Stimulated activated CD4-positive, alpha-beta T cell treated with anti-CD3 and anti-CD28 coated beads, Interleukin-2, amount 100 ng/mL, for 24 hours (primary cell): ENCODE measurements at regions not wholly inside any gene's neighbourhood (a gene's known extent, or its start where the extent isn't known, plus 50 kb on each side); places are given as distances from the start of the nearest gene placed in this dataset.
"Not testable (repeated sequence)": the region's sequence is repeated elsewhere in the genome, so short reads cannot be mapped to it uniquely, and the experiment has no call there.

ENCODE experiments used
- DNase-seq, 2 donors: peaks; one replicate each; pipeline ENCODE4 v3.0.0-alpha.2; 2020

- no peak for DNase-seq
Observed at GRCh38 chr2:150261691-150262090, 225.8 kb downstream of the RND3 start.

- no peak for DNase-seq
Observed at GRCh38 chr2:150260636-150261035, 226.8 kb downstream of the RND3 start.

DNA sequence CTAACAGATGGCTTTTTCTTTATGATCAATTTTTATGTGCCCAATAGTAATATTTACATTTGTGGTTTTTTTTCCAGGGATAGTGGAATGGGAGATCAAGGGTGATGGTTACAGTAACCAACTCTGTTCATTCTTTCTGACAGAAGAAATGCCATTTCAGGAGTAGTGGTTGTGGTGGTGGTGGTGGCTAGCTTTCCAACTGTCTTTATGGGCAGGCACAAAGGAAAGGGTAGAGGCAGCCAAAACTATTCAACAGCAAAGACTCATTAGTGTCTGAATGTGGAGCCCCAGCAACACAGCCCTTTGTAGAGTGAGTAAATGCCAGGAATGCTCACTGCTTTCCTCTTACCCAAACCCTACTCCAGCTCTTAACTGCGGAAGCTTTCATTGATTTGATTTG lies 227.7 kb downstream of the RND3 start:
- DNase-seq, result no peak

DNA sequence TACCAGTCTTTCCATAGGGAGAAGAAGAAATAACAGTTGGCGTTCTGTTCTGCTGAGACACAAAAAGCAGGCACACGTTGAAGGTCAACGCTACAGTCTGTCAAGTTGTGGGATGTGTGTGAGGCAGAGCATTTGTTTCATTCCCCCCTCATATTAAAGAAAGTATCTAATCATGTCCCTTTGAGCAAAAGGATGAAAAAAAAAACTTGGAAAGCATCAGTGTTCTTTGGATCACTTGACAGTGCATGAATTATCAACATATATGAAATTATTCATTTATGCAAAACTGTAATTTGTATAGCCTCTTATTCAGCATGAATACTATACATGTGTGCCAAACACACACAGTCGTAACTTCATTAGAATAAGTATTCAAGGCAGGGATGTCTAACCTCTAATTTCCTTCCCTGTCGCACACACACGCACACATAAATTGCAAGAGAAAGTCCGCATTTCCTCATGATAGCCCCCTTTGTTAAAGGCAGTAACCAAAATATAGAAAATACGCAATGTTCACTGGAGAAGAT lies 228.6 kb downstream of the RND3 start:
- no peak for DNase-seq

DNA sequence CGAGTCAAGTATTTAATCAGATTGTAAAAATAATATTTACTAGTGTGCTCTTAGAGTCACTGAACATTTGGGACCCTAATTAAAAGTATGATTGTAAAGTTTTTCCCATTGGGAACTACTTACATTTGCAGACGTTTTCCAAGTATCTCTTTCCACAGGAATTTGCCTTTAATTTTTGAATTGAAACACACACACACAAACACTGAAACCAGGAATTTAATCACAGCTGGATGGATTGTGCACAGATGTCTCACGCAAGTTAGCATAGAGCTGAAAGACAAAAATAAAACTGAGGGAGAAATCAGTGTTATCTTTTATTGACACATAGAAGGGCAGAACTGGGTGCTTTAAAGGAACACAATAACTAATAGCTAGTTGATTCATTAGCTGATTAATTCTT lies 230.7 kb downstream of the RND3 start:
- no peak for DNase-seq

- DNase-seq, result no peak
Observed at GRCh38 chr2:150255528-150255927, 231.9 kb downstream of the RND3 start.

DNA sequence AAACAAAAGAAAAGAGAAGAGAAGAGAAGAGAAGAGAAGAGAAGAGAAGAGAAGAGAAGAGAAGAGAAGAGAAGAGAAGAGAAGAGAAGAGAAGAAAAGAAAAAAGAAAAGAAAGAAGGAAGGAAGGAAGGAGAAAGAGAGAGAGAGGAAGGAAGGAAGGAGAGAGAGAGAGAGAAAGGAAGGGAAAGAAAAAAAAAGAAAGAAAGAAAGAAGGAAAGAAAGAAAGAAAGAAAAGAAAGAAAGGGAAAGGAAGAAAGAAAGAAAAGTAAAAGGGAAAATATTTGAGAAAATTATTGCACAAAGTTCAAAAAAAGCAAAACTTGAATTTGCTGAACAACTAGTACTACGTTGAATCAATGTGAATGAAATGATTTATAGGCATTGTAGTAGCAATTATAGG lies 237.7 kb downstream of the RND3 start:
- DNase-seq, result not testable (repeated sequence)

DNA sequence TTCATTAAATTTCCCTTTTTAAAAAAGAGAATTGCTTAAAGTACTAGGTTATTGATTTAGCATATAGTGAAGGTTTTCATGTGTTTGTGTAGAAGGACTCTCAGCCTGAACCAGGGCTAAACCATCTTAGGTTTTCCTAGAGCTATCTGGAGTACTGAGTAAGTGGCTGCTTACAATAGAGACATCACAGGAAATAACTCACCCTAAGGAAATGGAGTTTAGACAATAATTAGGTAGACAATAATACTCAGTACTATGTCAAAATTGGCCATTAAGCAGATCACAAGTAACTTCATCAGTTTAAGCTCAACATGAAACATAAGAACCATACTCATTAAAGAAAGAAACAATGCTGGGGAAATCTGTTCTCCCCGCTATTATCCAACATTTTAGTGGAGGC lies 240.0 kb downstream of the RND3 start:
- DNase-seq, result no peak

DNA sequence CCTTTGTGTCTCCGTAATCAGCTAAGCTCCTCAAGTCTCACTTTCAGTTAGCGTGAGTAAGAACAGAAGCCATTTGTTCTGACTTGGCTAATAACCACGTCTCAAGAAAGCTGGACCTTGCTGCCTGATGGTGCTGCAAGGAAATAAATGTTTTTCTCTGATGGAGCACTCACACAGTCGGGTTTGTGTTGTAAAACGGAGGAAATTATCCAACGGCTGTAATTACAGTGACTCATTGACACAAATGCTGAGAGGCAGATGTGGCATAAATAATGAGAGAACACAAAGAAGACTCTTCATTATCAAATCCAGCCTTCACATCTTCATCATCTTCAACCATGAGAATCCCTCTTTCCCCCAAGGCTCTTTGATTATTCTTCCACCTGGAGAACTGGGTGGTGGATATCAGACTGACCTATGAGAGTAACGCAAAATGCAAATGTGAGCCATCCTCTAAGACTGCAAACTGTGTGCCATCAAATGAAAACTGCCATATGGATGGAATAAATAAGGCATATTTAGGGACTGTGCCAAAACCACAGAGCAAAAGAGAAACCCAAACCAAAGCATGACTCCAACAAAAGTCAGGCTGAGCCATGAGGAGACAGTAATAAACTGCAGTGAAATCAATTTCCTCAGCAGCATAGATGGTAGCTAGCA lies 252.6 kb downstream of the RND3 start:
- no peak for DNase-seq

GRCh38 chr2:150232871-150233270 lies 254.6 kb downstream of the RND3 start:
- DNase-seq, result no peak

- DNase-seq, result no peak
Observed at GRCh38 chr2:150232321-150232720, 255.1 kb downstream of the RND3 start.

DNA sequence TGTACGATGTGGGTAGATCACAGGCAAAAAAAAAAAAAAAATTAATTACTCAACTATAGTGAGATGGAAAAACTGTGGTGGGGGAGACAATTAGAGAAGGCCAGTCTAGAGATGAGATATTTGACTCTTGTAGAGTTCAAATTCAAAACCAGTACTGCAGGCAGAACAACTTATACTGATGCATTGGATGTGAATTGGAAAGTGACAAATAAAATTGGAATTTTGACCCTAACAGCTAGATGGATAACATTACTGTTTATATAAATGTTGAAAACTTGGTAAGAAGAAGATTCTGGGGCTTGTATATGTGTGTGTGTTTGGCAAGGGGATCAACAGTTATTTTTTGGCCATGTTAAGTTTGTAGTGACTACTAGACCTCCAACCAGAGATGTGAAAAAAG lies 256.9 kb downstream of the RND3 start:
- no peak for DNase-seq

GRCh38 chr2:150230004-150230403 lies 257.5 kb downstream of the RND3 start:
- DNase-seq, result no peak

DNA sequence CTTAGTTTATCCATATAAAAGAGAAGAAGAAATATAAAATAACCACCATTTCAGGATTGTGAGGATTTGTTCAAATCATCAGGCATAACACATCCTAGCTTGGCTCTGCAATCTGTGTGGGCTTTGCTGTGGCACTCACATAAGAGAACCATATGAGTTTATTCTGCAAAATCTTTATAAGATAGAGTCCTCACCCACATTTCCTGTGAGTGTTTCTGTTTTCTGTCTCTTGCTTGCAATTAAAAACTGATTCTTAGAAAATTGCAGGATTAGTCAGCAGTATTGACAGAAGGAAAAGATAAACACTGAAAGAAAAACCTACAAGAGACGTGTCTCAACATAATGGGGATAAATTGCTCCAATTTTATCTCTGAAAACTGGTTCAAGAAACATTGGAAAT lies 258.5 kb downstream of the RND3 start:
- no peak for DNase-seq

- DNase-seq, result no peak
Observed at GRCh38 chr2:150225030-150225429, 262.4 kb downstream of the RND3 start.

- no peak for DNase-seq
Observed at GRCh38 chr2:150224321-150224720, 263.1 kb downstream of the RND3 start.

DNA sequence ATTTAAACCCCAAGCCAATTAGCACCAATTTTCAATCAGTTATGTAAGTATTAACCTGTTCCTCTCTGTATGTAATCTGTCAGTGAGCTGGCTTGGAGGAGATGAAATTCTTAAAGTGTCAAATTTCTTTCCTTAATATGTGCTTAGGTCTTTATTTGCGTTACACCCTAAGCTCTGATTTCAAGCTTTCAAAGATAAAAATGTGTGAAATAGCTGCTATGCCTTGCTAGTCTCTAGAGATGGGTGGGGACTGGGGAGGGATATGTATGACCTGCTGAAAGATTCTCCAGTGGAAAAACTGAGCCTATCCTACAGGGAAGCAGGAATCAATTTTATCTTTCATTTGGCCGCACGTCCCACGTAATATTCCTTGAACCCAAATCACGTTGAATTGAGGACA lies 264.5 kb downstream of the RND3 start:
- no peak for DNase-seq

DNA sequence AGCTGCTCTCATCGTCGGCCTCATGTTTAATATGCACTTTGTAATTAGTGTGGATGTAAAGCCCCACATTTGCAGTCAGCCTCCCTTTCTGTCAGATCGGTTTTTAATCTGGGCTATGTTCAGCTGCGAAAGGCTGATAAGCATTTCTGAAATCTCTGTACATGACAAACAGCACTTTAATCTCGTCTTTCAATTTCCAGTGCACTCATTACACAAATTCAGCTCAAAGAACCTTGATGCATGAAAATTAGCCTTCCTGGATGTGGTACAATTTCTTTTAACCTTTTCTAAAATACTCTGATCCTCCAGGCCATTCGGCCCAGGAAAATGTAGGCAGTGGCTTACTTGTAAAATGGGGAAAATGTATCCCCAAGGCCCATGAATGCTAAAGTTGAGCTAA lies 265.1 kb downstream of the RND3 start:
- DNase-seq, result no peak

- no peak for DNase-seq
Observed at GRCh38 chr2:150219861-150220260, 267.6 kb downstream of the RND3 start.

GRCh38 chr2:150215041-150215440 lies 272.4 kb downstream of the RND3 start:
- no peak for DNase-seq

DNA sequence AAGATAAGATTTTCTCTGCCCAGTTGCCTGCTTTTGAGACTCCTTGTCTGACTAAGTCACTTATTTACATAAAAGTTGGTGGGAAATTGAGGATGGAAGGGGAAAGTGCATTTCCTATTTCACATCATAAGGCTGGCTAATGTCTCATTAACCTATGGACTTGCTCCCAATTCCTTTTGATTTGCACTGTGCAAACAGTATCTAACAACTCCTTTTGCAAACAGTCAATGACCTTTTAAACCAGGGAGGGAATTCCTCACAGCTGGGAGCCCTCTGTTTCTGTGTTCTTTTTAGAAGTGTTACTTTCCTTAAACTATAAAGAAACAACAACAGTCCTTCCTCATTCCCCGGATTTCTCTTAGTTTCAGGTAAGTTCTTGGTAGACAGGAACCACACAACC lies 272.8 kb downstream of the RND3 start:
- no peak for DNase-seq

GRCh38 chr2:150212722-150213171 lies 274.7 kb downstream of the RND3 start:
- no peak for DNase-seq

DNA sequence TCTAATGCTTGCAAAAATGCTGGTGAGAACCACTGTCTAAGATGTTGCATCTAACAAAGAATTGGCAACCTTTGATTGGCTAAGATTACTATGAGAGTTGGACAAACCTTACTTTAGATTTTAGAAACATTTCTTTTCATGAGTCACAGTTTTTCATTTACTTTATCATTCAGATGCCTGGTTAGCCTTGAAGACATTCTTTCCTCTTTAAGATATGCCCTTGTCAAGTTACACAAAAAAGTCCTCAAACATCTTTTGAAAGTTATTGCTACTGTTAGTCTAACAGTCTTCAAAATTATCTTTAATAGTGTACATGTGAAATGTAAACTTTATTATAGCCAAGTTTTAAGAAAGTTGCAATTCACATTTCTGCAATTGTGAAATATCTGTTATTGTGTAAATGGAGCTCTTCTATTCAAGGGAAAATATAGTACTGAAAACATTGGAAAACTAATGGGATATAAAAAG lies 276.3 kb downstream of the RND3 start:
- no peak for DNase-seq

GRCh38 chr2:150209746-150210145 lies 277.7 kb downstream of the RND3 start:
- DNase-seq, result no peak

GRCh38 chr2:150208689-150209088 lies 278.8 kb downstream of the RND3 start:
- DNase-seq, result no peak
